TTC549 (cell line): ENCODE measurements at regions not wholly inside any gene's neighbourhood (a gene's known extent, or its start where the extent isn't known, plus 50 kb on each side); places are given as distances from the start of the nearest gene placed in this dataset.

Source experiments
- FAIRE-seq: peaks from 2 replicates; lab custom pipeline; 2012; peaks lifted over from hg19 to GRCh38; lab: Jason Lieb, UNC

GRCh38 chr7:84536271-84536870 is 341.8 kb upstream of the SEMA3A start:
- no peak for FAIRE-seq

- FAIRE-seq = no peak
Measured at GRCh38 chr7:84535580-84536270, 341.1 kb upstream of the SEMA3A start.

GRCh38 chr7:84533182-84533581 is 338.6 kb upstream of the SEMA3A start:
- FAIRE-seq = no peak

GRCh38 chr7:84532196-84532595 is 337.6 kb upstream of the SEMA3A start:
- no peak for FAIRE-seq

- no peak for FAIRE-seq
Measured at GRCh38 chr7:84529480-84530205, 335.1 kb upstream of the SEMA3A start.

- FAIRE-seq = no peak
Measured at GRCh38 chr7:84528756-84529479, 334.3 kb upstream of the SEMA3A start.

GRCh38 chr7:84524714-84525694 is 330.4 kb upstream of the SEMA3A start:
- FAIRE-seq = no peak

GRCh38 chr7:84513061-84513460 is 318.5 kb upstream of the SEMA3A start:
- FAIRE-seq = no peak

- FAIRE-seq = no peak
Measured at GRCh38 chr7:84512055-84512454, 317.5 kb upstream of the SEMA3A start.

- no peak for FAIRE-seq
Measured at GRCh38 chr7:84510505-84510904, 315.9 kb upstream of the SEMA3A start.

GRCh38 chr7:84509522-84509921 is 314.9 kb upstream of the SEMA3A start:
- no peak for FAIRE-seq

- no peak for FAIRE-seq
Measured at GRCh38 chr7:84508606-84509005, 314.0 kb upstream of the SEMA3A start.

GRCh38 chr7:84507529-84507928 is 312.9 kb upstream of the SEMA3A start:
- no peak for FAIRE-seq

- no peak for FAIRE-seq
Measured at GRCh38 chr7:84506151-84506550, 311.6 kb upstream of the SEMA3A start.

GRCh38 chr7:84502239-84502638 is 307.6 kb upstream of the SEMA3A start:
- FAIRE-seq = no peak

GRCh38 chr7:84497873-84498272 is 303.3 kb upstream of the SEMA3A start:
- FAIRE-seq = no peak

- FAIRE-seq = no peak
Measured at GRCh38 chr7:84495128-84495527, 300.5 kb upstream of the SEMA3A start.

GRCh38 chr7:84492098-84493034 is 297.8 kb upstream of the SEMA3A start:
- no peak for FAIRE-seq

GRCh38 chr7:84490661-84491060 is 296.1 kb upstream of the SEMA3A start:
- no peak for FAIRE-seq

GRCh38 chr7:84484502-84485079 is 290.0 kb upstream of the SEMA3A start:
- no peak for FAIRE-seq
